GM12873 (cell line): ENCODE measurements at regions not wholly inside any gene's neighbourhood (a gene's known extent, or its start where the extent isn't known, plus 50 kb on each side); places are given as distances from the start of the nearest gene placed in this dataset.
A peak's percentile ranks its signal among the peaks of the same experiment; 100 is the strongest.

Experiments used
- TF ChIP-seq, protein P1 (sequence below): IDR thresholded peaks from 2 replicates; pipeline ENCODE4 v1.5.1; 2012; ENCODE audit warnings: low read depth, mild to moderate bottlenecking, moderate library complexity, low read length, control low read depth; ENCODE audit not compliant: insufficient read depth; ENCODE audit errors: missing control alignments

DNA sequence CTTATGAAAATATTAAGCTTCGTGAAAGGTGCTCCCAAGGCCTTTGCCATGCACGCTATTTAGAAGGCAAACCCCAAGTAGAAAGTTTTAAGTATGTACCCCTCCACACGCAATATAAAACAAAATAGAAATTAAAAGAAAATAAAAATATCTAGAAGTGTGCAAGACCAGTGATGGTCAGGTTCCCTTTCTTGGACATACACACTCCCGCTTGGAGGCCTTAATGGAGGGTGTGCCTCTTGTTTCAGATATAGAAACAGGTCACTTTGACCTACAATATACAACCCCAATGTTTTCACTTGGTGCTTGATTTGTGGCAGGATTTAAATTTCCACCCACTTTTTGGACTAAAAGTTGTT, 127.4 kb upstream of the STC2 start:
- TF ChIP-seq, protein P1, sequence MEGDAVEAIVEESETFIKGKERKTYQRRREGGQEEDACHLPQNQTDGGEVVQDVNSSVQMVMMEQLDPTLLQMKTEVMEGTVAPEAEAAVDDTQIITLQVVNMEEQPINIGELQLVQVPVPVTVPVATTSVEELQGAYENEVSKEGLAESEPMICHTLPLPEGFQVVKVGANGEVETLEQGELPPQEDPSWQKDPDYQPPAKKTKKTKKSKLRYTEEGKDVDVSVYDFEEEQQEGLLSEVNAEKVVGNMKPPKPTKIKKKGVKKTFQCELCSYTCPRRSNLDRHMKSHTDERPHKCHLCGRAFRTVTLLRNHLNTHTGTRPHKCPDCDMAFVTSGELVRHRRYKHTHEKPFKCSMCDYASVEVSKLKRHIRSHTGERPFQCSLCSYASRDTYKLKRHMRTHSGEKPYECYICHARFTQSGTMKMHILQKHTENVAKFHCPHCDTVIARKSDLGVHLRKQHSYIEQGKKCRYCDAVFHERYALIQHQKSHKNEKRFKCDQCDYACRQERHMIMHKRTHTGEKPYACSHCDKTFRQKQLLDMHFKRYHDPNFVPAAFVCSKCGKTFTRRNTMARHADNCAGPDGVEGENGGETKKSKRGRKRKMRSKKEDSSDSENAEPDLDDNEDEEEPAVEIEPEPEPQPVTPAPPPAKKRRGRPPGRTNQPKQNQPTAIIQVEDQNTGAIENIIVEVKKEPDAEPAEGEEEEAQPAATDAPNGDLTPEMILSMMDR = no peak

DNA sequence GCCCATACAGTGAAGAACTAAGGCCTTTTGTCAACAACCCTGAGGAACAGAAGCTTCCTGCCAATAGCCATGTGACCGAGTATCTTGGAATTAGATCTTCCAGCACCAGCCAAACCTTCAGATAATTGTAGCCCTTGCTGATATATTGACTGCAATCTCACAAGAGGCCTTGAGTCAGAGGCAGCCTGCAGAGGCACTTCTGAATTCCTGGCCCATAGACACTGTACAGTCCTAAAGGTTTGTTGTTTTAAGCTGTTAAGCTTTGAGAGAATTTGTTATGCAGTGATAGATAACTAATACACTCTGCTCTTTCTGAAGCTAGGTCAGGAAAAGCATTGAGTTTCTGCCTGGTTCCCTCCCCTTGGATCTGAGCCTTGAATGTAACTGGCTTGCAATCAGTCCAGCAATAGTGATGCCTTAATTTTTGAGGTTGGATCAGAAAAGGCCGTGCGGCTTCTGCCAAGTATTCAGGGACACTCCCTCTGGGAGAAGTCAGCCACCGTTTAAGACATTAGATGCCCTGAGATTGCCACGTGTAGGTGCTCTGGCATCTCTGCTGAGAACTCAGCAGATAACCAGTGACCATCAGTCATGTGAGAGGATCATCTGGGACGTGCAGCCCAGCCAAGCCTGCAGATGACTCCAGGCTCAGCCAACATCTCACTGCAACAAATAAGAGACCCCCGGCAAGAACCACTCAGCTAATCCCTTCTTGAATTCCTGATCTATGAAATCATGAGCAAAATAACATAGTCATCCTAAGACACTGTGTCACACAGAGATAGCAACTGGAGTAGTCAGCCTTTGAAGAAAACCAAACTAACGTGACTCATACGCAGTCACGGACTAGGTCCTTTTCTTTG, 126.8 kb upstream of the STC2 start:
- TF ChIP-seq, protein P1 = no peak

DNA sequence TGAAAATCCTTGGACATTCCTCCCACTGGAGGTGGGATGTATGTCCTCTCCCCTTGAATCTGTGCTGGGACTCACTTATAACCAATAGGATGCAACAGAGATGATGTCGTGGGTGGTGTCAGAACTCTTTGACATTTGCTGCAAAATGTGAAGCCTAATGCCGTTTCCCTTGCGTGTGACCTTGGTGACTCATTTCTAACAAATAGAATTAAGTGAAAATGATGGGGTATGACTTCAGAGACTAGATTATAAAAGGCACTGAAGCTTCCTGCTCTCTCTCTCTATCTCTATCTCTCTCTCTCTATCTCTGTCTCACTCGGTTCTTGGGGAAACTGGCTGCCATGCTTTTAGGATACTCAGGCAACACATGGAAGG, 126.1 kb upstream of the STC2 start:
- TF ChIP-seq, protein P1 = no peak

DNA sequence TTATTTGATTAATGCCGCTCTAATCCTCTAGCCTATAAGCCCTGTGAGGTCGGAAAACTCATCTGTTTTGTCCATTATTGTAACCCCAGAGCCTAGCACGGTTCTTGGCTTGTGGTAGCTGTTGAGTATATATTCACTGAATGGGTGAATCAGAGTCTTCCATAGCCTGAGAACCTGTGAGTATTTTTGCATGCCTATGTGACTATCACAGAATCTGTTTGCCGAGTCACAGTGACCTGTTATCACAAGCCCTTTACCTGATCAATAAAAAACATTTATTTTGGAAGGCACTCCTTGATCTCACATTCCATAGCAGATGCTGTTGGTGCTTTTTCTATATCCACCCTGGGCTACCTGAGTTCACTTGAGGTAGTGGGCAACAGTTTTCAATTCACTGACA, 125.0 kb upstream of the STC2 start:
- TF ChIP-seq, protein P1 = no peak

DNA sequence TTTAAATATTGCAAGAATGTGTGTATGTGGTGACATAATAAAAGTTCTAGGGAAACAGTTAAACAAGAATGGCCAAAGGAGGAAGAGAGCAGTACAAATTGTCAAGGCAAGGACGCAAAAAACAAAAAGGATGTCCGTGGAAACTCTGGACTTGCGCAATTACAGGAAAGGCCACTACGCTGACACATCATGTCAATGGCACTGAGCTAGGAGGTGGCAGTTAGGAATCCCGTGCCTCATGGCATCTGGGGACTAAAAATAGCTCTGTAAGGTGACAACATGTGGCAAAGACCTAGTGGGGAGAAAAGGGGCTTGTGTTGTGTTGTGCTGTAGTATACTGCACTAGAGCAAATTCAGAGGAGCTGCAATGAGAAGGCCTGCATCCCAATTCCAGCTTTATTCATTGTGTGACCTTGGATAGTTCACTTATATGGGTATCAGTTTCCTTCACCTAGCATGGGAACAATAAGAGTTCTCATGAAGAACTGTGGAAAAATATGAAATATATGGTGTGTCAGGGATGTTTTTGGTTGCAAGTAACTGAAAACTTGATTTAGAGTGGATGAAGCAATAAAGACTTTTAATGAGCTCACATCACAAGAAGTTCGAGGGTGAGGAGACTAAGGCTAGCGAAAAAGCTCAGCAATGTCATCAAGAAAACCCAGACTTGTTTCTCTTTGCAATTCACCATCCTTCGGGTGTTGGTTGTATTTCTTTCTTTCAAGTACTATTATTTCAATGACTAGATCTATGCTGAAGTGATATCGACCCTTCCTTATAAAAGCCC, 124.1 kb upstream of the STC2 start:
- TF ChIP-seq, protein P1 = no peak

DNA sequence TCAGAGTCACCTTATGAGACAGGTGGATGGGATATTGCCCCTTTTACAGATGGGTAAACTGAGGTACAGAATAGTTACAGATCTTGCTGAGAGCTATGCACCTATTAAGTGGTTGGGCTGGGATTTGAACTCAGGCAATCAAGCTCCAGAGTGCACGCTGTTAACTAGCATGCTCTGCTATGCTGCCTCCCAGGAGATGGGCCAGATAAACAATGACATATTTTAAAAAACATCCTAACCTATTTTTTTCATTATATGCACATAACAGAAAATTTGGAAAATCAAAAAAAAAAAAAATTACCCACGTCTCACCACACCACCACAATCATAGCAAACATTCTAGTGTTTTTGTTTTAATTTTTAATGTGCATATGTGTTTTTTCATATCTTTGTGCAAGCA, 123.4 kb upstream of the STC2 start:
- TF ChIP-seq, protein P1 = no peak

DNA sequence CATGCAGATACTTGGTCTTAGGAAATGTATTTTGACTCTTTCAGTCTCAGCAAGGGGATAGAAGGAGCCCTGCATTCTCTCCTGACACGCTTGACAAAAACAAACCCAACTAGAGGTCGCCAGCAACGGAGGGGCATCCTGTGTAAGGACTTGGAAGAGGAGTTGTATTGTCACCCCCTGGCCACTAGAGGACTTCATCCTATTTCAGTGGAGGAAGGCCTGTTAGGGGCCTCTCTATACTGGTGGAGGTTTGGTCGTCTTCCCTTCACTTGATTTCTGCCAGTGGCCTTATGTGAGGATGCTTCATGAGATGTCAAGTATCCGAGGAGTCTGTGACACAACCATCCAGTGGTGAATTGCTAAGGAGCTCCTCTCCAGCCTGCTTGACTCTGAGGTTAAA, 122.8 kb upstream of the STC2 start:
- TF ChIP-seq, protein P1 = peak; percentile 91
